HG03442 (cell line): ENCODE measurements at regions not wholly inside any gene's neighbourhood (a gene's known extent, or its start where the extent isn't known, plus 50 kb on each side); places are given as distances from the start of the nearest gene placed in this dataset.

Experiments
- ATAC-seq: cut with Tn5 transposase; IDR thresholded peaks from one replicate; pipeline ENCODE4 v1.9.1; 2021; ENCODE audit warnings: mild to moderate bottlenecking, moderate library complexity; ENCODE audit not compliant: unreplicated experiment

- ATAC-seq, result peak; percentile 58
Measured at GRCh38 chr6:75546381-75546780, 52.8 kb upstream of the FILIP1 start.

GRCh38 chr6:75550544-75551167 is 51.0 kb upstream of the SENP6 start:
- peak; percentile 53 for ATAC-seq

GRCh38 chr6:75551367-75551952 is 50.2 kb upstream of the SENP6 start:
- peak; percentile 52 for ATAC-seq
